H1 (cell line): ENCODE measurements at regions not wholly inside any gene's neighbourhood (a gene's known extent, or its start where the extent isn't known, plus 50 kb on each side); places are given as distances from the start of the nearest gene placed in this dataset.

ENCODE experiments used
- CTCF ChIA-PET: fragments of 300-600 bp; sonication (Branson Sonifier 250); formaldehyde crosslinking; loops from one replicate; lab custom pipeline; 2021; ENCODE audit not compliant: partially characterized antibody; lab: Charles Lee
- POLR2A ChIA-PET: fragments of 300-600 bp; sonication (Branson Sonifier 250); formaldehyde crosslinking; loops from one replicate; lab custom pipeline; 2021; ENCODE audit warnings: inconsistent platforms; ENCODE audit not compliant: partially characterized antibody; lab: Charles Lee
- DNase-seq, 2 experiments: peaks; one replicate each; pipeline versions ENCODE4 v3.0.0 to v3.0.0-alpha.2; 2010 to 2022; ENCODE audit warnings: low spot score in 2 of 2, low read depth in 1 of 2, mixed read lengths in 1 of 2
- FAIRE-seq: peaks from 2 replicates; lab custom pipeline; 2011; peaks lifted over from hg19 to GRCh38; lab: Jason Lieb, UNC
- H2AFZ ChIP-seq: 2 replicates; pipeline ENCODE4 v1.8.1; 2012; ENCODE audit warnings: low read length, inconsistent platforms
- H2AK5ac ChIP-seq: 2 replicates; pipeline ENCODE4 v1.6.1; 2013; ENCODE audit warnings: low read depth, low read length
- H2BK120ac ChIP-seq: replicated peaks from 2 replicates; pipeline ENCODE3; 2013; ENCODE audit warnings: low read depth, low read length, inconsistent platforms
- H2BK12ac ChIP-seq: 2 replicates; pipeline ENCODE4 v1.6.1; 2013; ENCODE audit warnings: low read depth, low read length
- H2BK15ac ChIP-seq: 2 replicates; pipeline ENCODE4 v1.6.1; 2013; ENCODE audit warnings: low read length
- H2BK20ac ChIP-seq: 2 replicates; pipeline ENCODE4 v1.6.1; 2013; ENCODE audit warnings: low read length
- H2BK5ac ChIP-seq: 2 replicates; pipeline ENCODE4 v1.6.1; 2013; ENCODE audit warnings: low read depth, low read length
- H3K14ac ChIP-seq: 2 replicates; pipeline ENCODE4 v1.6.1; 2013; ENCODE audit warnings: inconsistent platforms; ENCODE audit not compliant: insufficient read length
- H3K18ac ChIP-seq: 2 replicates; pipeline ENCODE4 v1.6.1; 2013; ENCODE audit warnings: low read length; ENCODE audit errors: extremely low read depth
- H3K23ac ChIP-seq: 2 replicates; pipeline ENCODE4 v1.6.1; 2013; ENCODE audit warnings: inconsistent platforms; ENCODE audit not compliant: insufficient read length
- H3K23me2 ChIP-seq: 2 replicates; pipeline ENCODE4 v1.6.1; 2013; ENCODE audit warnings: low read depth, low read length
- H3K27ac ChIP-seq: 2 replicates; pipeline ENCODE4 v1.6.1; 2011; ENCODE audit warnings: low read depth, low read length, inconsistent platforms
- H3K27me3 ChIP-seq, 4 experiments: replicated peaks in 1 of 4; 1 replicate in 1 of 4; 2 replicates in 3 of 4; pipeline versions ENCODE4 v1.6.1 to v1.8.1; 2011 to 2013; ENCODE audit warnings: low read length in 3 of 4, mild to moderate bottlenecking in 3 of 4, inconsistent platforms in 2 of 4, mixed read lengths in 2 of 4, moderate library complexity in 1 of 4; ENCODE audit not compliant: control insufficient read depth in 3 of 4, insufficient read depth in 3 of 4; ENCODE audit errors: extremely low read depth in 1 of 4
- H3K36me3 ChIP-seq, 4 experiments: 2 replicates each; pipeline versions ENCODE4 v1.6.1 to v1.8.1; 2011 to 2013; ENCODE audit warnings: mild to moderate bottlenecking in 4 of 4, low read length in 3 of 4, moderate library complexity in 2 of 4, control low read depth in 1 of 4, inconsistent platforms in 1 of 4; ENCODE audit not compliant: insufficient read depth in 4 of 4, control insufficient read depth in 2 of 4
- H3K4ac ChIP-seq: replicated peaks from 2 replicates; pipeline ENCODE3; 2013; ENCODE audit warnings: low read length, low read depth, mixed read lengths, inconsistent platforms; ENCODE audit not compliant: insufficient read length
- H3K4me1 ChIP-seq, 4 experiments: replicated peaks in 1 of 4; 1 replicate in 1 of 4; 2 replicates in 3 of 4; pipeline versions ENCODE4 v1.6.1 to v1.8.1; 2011 to 2013; ENCODE audit warnings: low read length in 3 of 4, inconsistent platforms in 2 of 4, mixed read lengths in 1 of 4; ENCODE audit not compliant: insufficient read depth in 4 of 4, control insufficient read depth in 3 of 4
- H3K4me2 ChIP-seq, 2 experiments: 2 replicates each; pipeline versions ENCODE4 v1.6.1 to v1.8.1; 2011 to 2013; ENCODE audit warnings: low read depth in 2 of 2, low read length in 2 of 2, control low read depth in 1 of 2, inconsistent platforms in 1 of 2, mild to moderate bottlenecking in 1 of 2; ENCODE audit not compliant: insufficient read depth in 1 of 2
- H3K4me3 ChIP-seq, 4 experiments: fragments of 200-600, 300-600 bp in 1 of 4; sonication (generic), shearing (Covaris generic), sonication (Bioruptor Twin) in 1 of 4; 2 replicates each; pipeline versions ENCODE4 v1.5.1 to v1.8.1; 2011 to 2016; ENCODE audit warnings: low read length in 4 of 4, low read depth in 3 of 4, control low read depth in 2 of 4, inconsistent platforms in 2 of 4, mild to moderate bottlenecking in 2 of 4, mixed read lengths in 1 of 4, moderate library complexity in 1 of 4; ENCODE audit not compliant: insufficient read depth in 2 of 4; ENCODE audit errors: extremely low read depth in 1 of 4
- H3K56ac ChIP-seq: replicated peaks from 2 replicates; pipeline ENCODE3; 2013; ENCODE audit warnings: low read depth, mild to moderate bottlenecking, mixed read lengths, low read length, inconsistent platforms; ENCODE audit not compliant: insufficient read length
- H3K79me1 ChIP-seq: 2 replicates; pipeline ENCODE4 v1.6.1; 2013; ENCODE audit warnings: low read depth, low read length, control low read depth
- H3K79me2 ChIP-seq, 2 experiments: 2 replicates each; pipeline versions ENCODE4 v1.6.1 to v1.8.1; 2012 to 2013; ENCODE audit warnings: low read length in 2 of 2, mild to moderate bottlenecking in 2 of 2, inconsistent platforms in 1 of 2; ENCODE audit not compliant: insufficient read depth in 2 of 2, control insufficient read depth in 1 of 2
- H3K9ac ChIP-seq, 4 experiments: replicated peaks in 1 of 4; 1 replicate in 1 of 4; 2 replicates in 3 of 4; pipeline versions ENCODE4 v1.6.1 to v1.8.1; 2011 to 2013; ENCODE audit warnings: low read depth in 3 of 4, low read length in 3 of 4, control low read depth in 2 of 4, mild to moderate bottlenecking in 2 of 4, moderate library complexity in 2 of 4, inconsistent platforms in 1 of 4; ENCODE audit errors: extremely low read depth in 1 of 4
- H3K9me3 ChIP-seq, 2 experiments: 2 replicates each; pipeline versions ENCODE4 v1.6.1 to v1.8.1; 2012 to 2013; ENCODE audit warnings: mild to moderate bottlenecking in 2 of 2, moderate library complexity in 2 of 2, control low read depth in 1 of 2, inconsistent platforms in 1 of 2, low read depth in 1 of 2, low read length in 1 of 2, mixed read lengths in 1 of 2; ENCODE audit not compliant: insufficient read depth in 2 of 2
- H4K20me1 ChIP-seq, 2 experiments: replicated peaks in 1 of 2; 2 replicates each; pipeline versions ENCODE3 to v1.8.1; 2011 to 2013; ENCODE audit warnings: inconsistent platforms in 2 of 2, low read length in 2 of 2, mild to moderate bottlenecking in 1 of 2; ENCODE audit not compliant: insufficient read depth in 2 of 2, control insufficient read depth in 1 of 2
- H4K5ac ChIP-seq: 2 replicates; pipeline ENCODE4 v1.6.1; 2013; ENCODE audit warnings: low read length, low read depth, mixed read lengths, inconsistent platforms; ENCODE audit not compliant: insufficient read length
- H4K8ac ChIP-seq: 2 replicates; pipeline ENCODE4 v1.8.0; 2013; ENCODE audit warnings: mild to moderate bottlenecking, moderate library complexity, low read length, inconsistent platforms; ENCODE audit not compliant: insufficient read depth; ENCODE audit errors: extremely low read depth
- H4K91ac ChIP-seq: replicated peaks from 2 replicates; pipeline ENCODE3; 2013; ENCODE audit warnings: low read length, mixed read lengths, inconsistent platforms; ENCODE audit not compliant: insufficient read length
- CEBPB ChIP-seq: IDR thresholded peaks from 2 replicates; pipeline ENCODE4 v1.6.1; 2012; ENCODE audit warnings: low read depth, low read length
- NANOG ChIP-seq: IDR thresholded peaks from 2 replicates; pipeline ENCODE4 v1.6.1; 2011; ENCODE audit warnings: low read length, low read depth, mild to moderate bottlenecking, inconsistent platforms; ENCODE audit not compliant: insufficient read depth, poor library complexity, severe bottlenecking
- PHF8 ChIP-seq: fragments of 200-600 bp; sonication (generic); conservative IDR thresholded peaks from 2 replicates; pipeline ENCODE4 v1.7.1; 2012; ENCODE audit warnings: low read depth, mild to moderate bottlenecking, inconsistent platforms, low read length, moderate library complexity
- POLR2A ChIP-seq, 2 experiments: IDR thresholded peaks; 1 replicate in 1 of 2; 2 replicates in 1 of 2; pipeline ENCODE4 v1.6.1; 2011; ENCODE audit warnings: low read depth in 2 of 2, low read length in 2 of 2, mild to moderate bottlenecking in 2 of 2; ENCODE audit errors: control extremely low read depth in 1 of 2
- POU5F1 ChIP-seq: IDR thresholded peaks from 2 replicates; pipeline ENCODE4 v1.6.1; 2011; ENCODE audit warnings: low read depth, mild to moderate bottlenecking, low read length, moderate library complexity
- RNF2 ChIP-seq: fragments of 200-900, 300-1000 bp; sonication (generic); IDR thresholded peaks from 2 replicates; pipeline ENCODE4 v1.7.1; 2016; ENCODE audit warnings: borderline replicate concordance, low read depth, mild to moderate bottlenecking, antibody characterized with exemption, low read length; ENCODE audit not compliant: poor library complexity, severe bottlenecking; ENCODE audit errors: missing control alignments
- SP4 ChIP-seq: IDR thresholded peaks from 2 replicates; pipeline ENCODE4 v1.6.1; 2012; ENCODE audit warnings: low read length, inconsistent platforms
- YY1 ChIP-seq: IDR thresholded peaks from 2 replicates; pipeline ENCODE4 v1.6.1; 2011; ENCODE audit warnings: low read depth, mild to moderate bottlenecking, low read length
- WGBS, 2 experiments: shearing (Covaris generic) in 1 of 2; methylation state at CpG; one replicate each; pipeline versions ENCODE4 v1.1.6 to v1.1.7; 2013 to 2015; ENCODE audit warnings: low lambda C conversion rate in 2 of 2, mixed read lengths in 2 of 2, inconsistent platforms in 1 of 2, low coverage in 1 of 2, missing lambda C conversion rate in 1 of 2; ENCODE audit not compliant: insufficient replicate concordance in 2 of 2, insufficient coverage in 1 of 2, insufficient read length in 1 of 2; ENCODE audit errors: extremely low coverage in 1 of 2, missing lambda C conversion rate in 1 of 2; 5-methylcytosine and 5-hydroxymethylcytosine counted together

GRCh38 chrX:147741776-147742175 is 169.9 kb upstream of the FMR1 start:
- H3K9me3 ChIP-seq, result no peaks in the 10 kb centered on the region
- H3K23me2 ChIP-seq, result no peaks in the 10 kb centered on the region
- no peak overlapping the region for H4K8ac ChIP-seq
- H2AK5ac ChIP-seq, result no peak overlapping the region
- H2BK15ac ChIP-seq, result no peak overlapping the region
- no peak overlapping the region for H3K23ac ChIP-seq
- no peak overlapping the region for H3K27ac ChIP-seq
- H3K4me3 ChIP-seq, result no peak overlapping the region
- H4K20me1 ChIP-seq, result no peaks in the 10 kb centered on the region
- H3K79me2 ChIP-seq, result no peaks in the 10 kb centered on the region
- no peaks in the 10 kb centered on the region for H3K4me1 ChIP-seq
- ChIA-PET POLR2A (no interaction called here), CTCF (no interaction called here)
- no peak overlapping the region for H3K14ac ChIP-seq
- H4K91ac ChIP-seq, result no peak overlapping the region
- no peak overlapping the region for H2BK20ac ChIP-seq
- H2BK12ac ChIP-seq, result no peak overlapping the region
- no peaks in the 10 kb centered on the region for H3K79me1 ChIP-seq
- no peak overlapping the region for H3K9ac ChIP-seq
- H3K18ac ChIP-seq, result no peak overlapping the region
- 94% methylated on average over 2 of the region's 2 CpGs; no CpG with 5 or more reads in 1 of the 2 experiments for WGBS, 2 experiments
- H3K56ac ChIP-seq, result no peak overlapping the region
- no peak overlapping the region for H3K4me2 ChIP-seq
- no peak overlapping the region for H3K4ac ChIP-seq
- no peak overlapping the region for H2BK120ac ChIP-seq
- no peak overlapping the region for H4K5ac ChIP-seq
- no peak for FAIRE-seq
- H3K27me3 ChIP-seq, result no peaks in the 10 kb centered on the region
- TF ChIP-seq POU5F1 (no peak), NANOG (no peak), SP4 (no peak), CEBPB (no peak), YY1 (no peak), PHF8 (no peak), POLR2A (IDR thresholded peaks at IDR 0.05; ENCODE audit: control extremely low read depth in 1 of 2, low read depth in 2 of 2, low read length in 2 of 2) (no peak), RNF2 (no peak)
- no peak overlapping the region for H2AFZ ChIP-seq
- H2BK5ac ChIP-seq, result no peak overlapping the region
- H3K36me3 ChIP-seq, result no peaks in the 10 kb centered on the region
- DNase-seq, result no peak
